ENCODE measurements at regions not wholly inside any gene's neighbourhood (a gene's known extent, or its start where the extent isn't known, plus 50 kb on each side); places are given as distances from the start of the nearest gene placed in this dataset.

DNA sequence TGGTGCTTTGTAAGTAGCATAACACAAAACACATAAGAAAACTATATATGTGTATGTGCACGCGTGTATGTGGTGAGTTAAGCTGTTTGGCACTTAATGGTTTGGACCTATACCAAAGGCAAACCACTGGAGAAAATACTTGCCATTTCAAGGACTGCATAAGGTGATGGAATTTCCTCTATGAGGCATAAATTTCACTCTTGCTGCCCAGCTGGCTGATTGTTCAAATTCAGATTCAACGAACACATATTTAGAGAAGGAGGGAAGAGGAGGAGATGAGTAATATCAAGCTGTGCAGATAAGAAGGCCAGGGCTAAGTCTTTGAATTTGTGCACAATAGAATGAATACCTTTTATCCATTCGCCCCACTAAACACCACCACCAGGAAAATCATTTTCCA, 470.6 kb upstream of the MPDZ start:
- TF ChIP-seq, protein P1, sequence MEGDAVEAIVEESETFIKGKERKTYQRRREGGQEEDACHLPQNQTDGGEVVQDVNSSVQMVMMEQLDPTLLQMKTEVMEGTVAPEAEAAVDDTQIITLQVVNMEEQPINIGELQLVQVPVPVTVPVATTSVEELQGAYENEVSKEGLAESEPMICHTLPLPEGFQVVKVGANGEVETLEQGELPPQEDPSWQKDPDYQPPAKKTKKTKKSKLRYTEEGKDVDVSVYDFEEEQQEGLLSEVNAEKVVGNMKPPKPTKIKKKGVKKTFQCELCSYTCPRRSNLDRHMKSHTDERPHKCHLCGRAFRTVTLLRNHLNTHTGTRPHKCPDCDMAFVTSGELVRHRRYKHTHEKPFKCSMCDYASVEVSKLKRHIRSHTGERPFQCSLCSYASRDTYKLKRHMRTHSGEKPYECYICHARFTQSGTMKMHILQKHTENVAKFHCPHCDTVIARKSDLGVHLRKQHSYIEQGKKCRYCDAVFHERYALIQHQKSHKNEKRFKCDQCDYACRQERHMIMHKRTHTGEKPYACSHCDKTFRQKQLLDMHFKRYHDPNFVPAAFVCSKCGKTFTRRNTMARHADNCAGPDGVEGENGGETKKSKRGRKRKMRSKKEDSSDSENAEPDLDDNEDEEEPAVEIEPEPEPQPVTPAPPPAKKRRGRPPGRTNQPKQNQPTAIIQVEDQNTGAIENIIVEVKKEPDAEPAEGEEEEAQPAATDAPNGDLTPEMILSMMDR (IDR thresholded peaks at IDR 0.05; ENCODE audit: low read length) = no peak
- TF ChIP-seq EZH2 (optimal IDR thresholded peaks at IDR 0.05; ENCODE audit: low read depth, low read length) = no peak
